Gastrocnemius medialis (tissue), 4 donors: ENCODE measurements at regions not wholly inside any gene's neighbourhood (a gene's known extent, or its start where the extent isn't known, plus 50 kb on each side); places are given as distances from the start of the nearest gene placed in this dataset.

Experiments
- ATAC-seq, 2 donors: fragments of 150-250 bp; one replicate each; pipeline ENCODE4 v1.9.1; 2016
- DNase-seq, 2 donors: peaks; one replicate each; pipeline ENCODE4 v3.0.0-alpha.2; 2019
- H3K27ac ChIP-seq, 4 donors: fragments of 200-600 bp; sonication (generic); 1 replicate in 1 of 4; 2 replicates in 3 of 4; pipeline ENCODE4 v1.5.1; 2016 to 2018; ENCODE audit warnings: mild to moderate bottlenecking in 2 of 4, moderate library complexity in 1 of 4
- H3K27me3 ChIP-seq, 3 donors: fragments of 200-600 bp; sonication (generic) in 2 of 3; 1 replicate in 1 of 3; 2 replicates in 2 of 3; pipeline versions ENCODE4 v1.5.1 to v1.6.0; 2016 to 2019; ENCODE audit warnings: mild to moderate bottlenecking in 1 of 3, moderate library complexity in 1 of 3
- H3K36me3 ChIP-seq, 2 donors: fragments of 200-600 bp; sonication (generic) in 1 of 2; one replicate each; pipeline ENCODE4 v1.5.1; 2017 to 2018
- H3K4me1 ChIP-seq, 2 donors: fragments of 200-600 bp; sonication (generic) in 1 of 2; one replicate each; pipeline ENCODE4 v1.5.1; 2016 to 2017; ENCODE audit warnings: mild to moderate bottlenecking in 2 of 2
- H3K4me3 ChIP-seq, 4 donors: fragments of 200-600 bp; sonication (generic) in 3 of 4; 1 replicate in 1 of 4; 2 replicates in 3 of 4; pipeline ENCODE4 v1.5.1; 2016 to 2019; ENCODE audit warnings: mild to moderate bottlenecking in 2 of 4
- H3K9me3 ChIP-seq, 3 donors: fragments of 200-600 bp; sonication (generic) in 2 of 3; 1 replicate in 1 of 3; 2 replicates in 2 of 3; pipeline ENCODE4 v1.5.1; 2016 to 2019
- CTCF ChIP-seq, 5 experiments: fragments of 450-650 bp in 3 of 5; fragments of 200-600 bp in 2 of 5; sonication (generic) in 2 of 5; IDR thresholded peaks in 4 of 5; conservative IDR thresholded peaks in 1 of 5; 1 replicate in 4 of 5; 2 replicates in 1 of 5; pipeline ENCODE4 v1.5.1; 2016 to 2019; ENCODE audit warnings: antibody characterized with exemption in 5 of 5, mild to moderate bottlenecking in 3 of 5, moderate library complexity in 3 of 5
- POLR2A ChIP-seq, 2 donors: fragments of 450-650 bp; IDR thresholded peaks; one replicate each; pipeline ENCODE4 v1.6.1; 2017; ENCODE audit warnings: antibody characterized with exemption in 2 of 2, mild to moderate bottlenecking in 2 of 2, moderate library complexity in 2 of 2
- in situ Hi-C, 4 donors: fragments of 200-750 bp; cut with MboI; loops; one replicate each; pipeline versions ENCODE4 v1.15.0 to v1.8.0; 2017; ENCODE audit warnings: low sequenced_read_pairs in 4 of 4
- intact Hi-C: fragments of 100-400 bp; cut with DNase I; formaldehyde crosslinking; loops from one replicate; pipeline ENCODE4 v1.15.1; 2023; ENCODE audit warnings: low total_unique reads

GRCh38 chr4:123977641-123978081 lies 581.1 kb downstream of the SPRY1 start:
- Histone ChIP-seq H3K9me3 (peaks cover 0 to 10% (median 0%) of the 10 kb centered on the region in 3 donors), H3K36me3 (no peaks in the 10 kb centered on the region), H3K4me3 (no peak overlapping the region), H3K27ac (no peak overlapping the region), H3K27me3 (no peaks in the 10 kb centered on the region), H3K4me1 (peaks cover 0 to 5% of the 10 kb centered on the region in 2 donors)
- intact Hi-C loops: no loop called here
- TF ChIP-seq CTCF (IDR thresholded peaks at IDR 0.05 in 4 of 5, conservative IDR thresholded peaks at IDR 0.05 in 1 of 5) (no peak), POLR2A (IDR thresholded peaks at IDR 0.05) (no peak)
- in situ Hi-C loops: no loop called here
- ATAC-seq (no peak), DNase-seq (no peak)

- Histone ChIP-seq H3K9me3 (peaks cover 0 to 10% (median 0%) of the 10 kb centered on the region in 3 donors), H3K4me3 (no peak overlapping the region), H3K4me1 (peaks cover 0 to 5% of the 10 kb centered on the region in 2 donors), H3K27ac (no peak overlapping the region), H3K36me3 (no peaks in the 10 kb centered on the region), H3K27me3 (no peaks in the 10 kb centered on the region)
- in situ Hi-C loops: no loop called here
- DNase-seq (no peak), ATAC-seq (no peak)
- TF ChIP-seq CTCF (IDR thresholded peaks at IDR 0.05 in 4 of 5, conservative IDR thresholded peaks at IDR 0.05 in 1 of 5) (no peak), POLR2A (IDR thresholded peaks at IDR 0.05) (no peak)
- intact Hi-C loops: no loop called here
Measured at GRCh38 chr4:123978637-123979036, 582.0 kb downstream of the SPRY1 start.

GRCh38 chr4:123980736-123981300 lies 584.2 kb downstream of the SPRY1 start:
- DNase-seq (no peak), ATAC-seq (peak in 1 of 2 donors; percentile 42)
- intact Hi-C loops: no loop called here
- Histone ChIP-seq H3K27ac (no peak overlapping the region), H3K4me1 (peaks cover 4 to 9% of the 10 kb centered on the region in 2 donors), H3K27me3 (no peaks in the 10 kb centered on the region), H3K36me3 (no peaks in the 10 kb centered on the region), H3K4me3 (no peak overlapping the region), H3K9me3 (peaks cover 0 to 10% (median 0%) of the 10 kb centered on the region in 3 donors)
- no peak for TF ChIP-seq CTCF (IDR thresholded peaks at IDR 0.05 in 4 of 5, conservative IDR thresholded peaks at IDR 0.05 in 1 of 5)
- TF ChIP-seq POLR2A (IDR thresholded peaks at IDR 0.05): no peak
- in situ Hi-C loops: no loop called here

- H3K4me1 ChIP-seq: peaks cover 17 to 20% of the 10 kb centered on the region in 2 donors
- in situ Hi-C loops: no loop called here
- no peak overlapping the region for H3K4me3 ChIP-seq
- ATAC-seq (no peak), DNase-seq (peak in 1 of 2 donors; percentile 23)
- intact Hi-C loops: no loop called here
- peak overlapping the region in 3 of 4 donors; percentile 15 to 40 (median 18) for H3K27ac ChIP-seq
- no peaks in the 10 kb centered on the region for H3K36me3 ChIP-seq
- no peaks in the 10 kb centered on the region for H3K27me3 ChIP-seq
- H3K9me3 ChIP-seq: no peaks in the 10 kb centered on the region
- TF ChIP-seq POLR2A (IDR thresholded peaks at IDR 0.05) (no peak), CTCF (IDR thresholded peaks at IDR 0.05 in 4 of 5, conservative IDR thresholded peaks at IDR 0.05 in 1 of 5) (no peak)
Measured at GRCh38 chr4:123984886-123985285, 588.3 kb downstream of the SPRY1 start.
